ENCODE measurements at regions not wholly inside any gene's neighbourhood (a gene's known extent, or its start where the extent isn't known, plus 50 kb on each side); places are given as distances from the start of the nearest gene placed in this dataset.

DNA sequence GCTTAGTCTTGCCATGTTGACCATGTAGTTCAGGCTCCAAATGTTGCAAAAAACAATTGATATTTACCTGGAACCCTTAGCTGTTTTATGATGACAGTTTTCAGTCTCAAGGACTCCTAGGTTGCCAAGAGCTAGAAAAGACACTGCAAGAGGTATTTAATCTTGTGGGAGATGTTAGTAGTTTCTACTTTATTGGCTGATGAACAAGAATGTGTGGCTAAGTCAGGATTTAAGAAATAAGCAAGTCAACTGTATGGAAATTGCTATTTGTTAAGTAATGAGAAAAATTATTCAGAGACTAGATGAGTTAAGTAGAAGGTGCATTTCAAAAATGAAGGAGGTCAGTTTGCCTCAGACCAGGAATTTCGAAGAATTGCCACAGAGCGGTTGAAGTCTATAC lies 639.7 kb upstream of the USP24 start:
- WGBS, 2 donors, result 93 to 100% methylated on average over 2 of the region's 2 CpGs

DNA sequence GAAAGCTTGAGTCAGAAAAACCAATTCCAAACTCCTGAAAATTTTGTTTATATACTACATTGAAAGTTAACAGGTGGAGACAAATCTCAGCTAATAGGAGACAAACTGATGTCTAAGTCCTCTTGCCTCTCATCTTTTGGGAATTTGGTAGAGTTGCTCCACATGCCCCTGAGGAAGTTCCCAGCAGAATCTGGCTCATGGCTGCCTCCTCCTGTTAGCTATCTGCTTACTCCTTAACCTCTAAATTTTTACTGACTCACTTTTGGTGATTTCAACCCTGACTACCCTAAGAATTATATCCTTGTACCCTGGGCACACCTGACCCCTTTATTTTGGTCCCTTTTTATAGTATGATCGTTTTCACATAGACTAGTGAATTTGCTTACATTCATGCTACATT lies 633.7 kb upstream of the USP24 start:
- no peak overlapping the region for H3K27ac ChIP-seq (ENCODE audit: low read depth in 1 of 2, low read length in 1 of 2)
- no peak overlapping the region for H3K4me3 ChIP-seq
- no peaks in the 10 kb centered on the region for H3K36me3 ChIP-seq (ENCODE audit: control insufficient read depth in 4 of 4, insufficient read depth in 4 of 4, low read length in 4 of 4)
- no peaks in the 10 kb centered on the region for H3K27me3 ChIP-seq (ENCODE audit: control insufficient read depth in 3 of 3, insufficient read depth in 3 of 3, low read length in 2 of 3)
- no peak for ATAC-seq (ENCODE audit: insufficient read depth, low FRiP score)
- DNase-seq, result no peak
- no peaks in the 10 kb centered on the region for H3K9me3 ChIP-seq (ENCODE audit: control insufficient read depth in 4 of 4, insufficient read depth in 3 of 4, low read length in 3 of 4)
- TF ChIP-seq, protein P1, sequence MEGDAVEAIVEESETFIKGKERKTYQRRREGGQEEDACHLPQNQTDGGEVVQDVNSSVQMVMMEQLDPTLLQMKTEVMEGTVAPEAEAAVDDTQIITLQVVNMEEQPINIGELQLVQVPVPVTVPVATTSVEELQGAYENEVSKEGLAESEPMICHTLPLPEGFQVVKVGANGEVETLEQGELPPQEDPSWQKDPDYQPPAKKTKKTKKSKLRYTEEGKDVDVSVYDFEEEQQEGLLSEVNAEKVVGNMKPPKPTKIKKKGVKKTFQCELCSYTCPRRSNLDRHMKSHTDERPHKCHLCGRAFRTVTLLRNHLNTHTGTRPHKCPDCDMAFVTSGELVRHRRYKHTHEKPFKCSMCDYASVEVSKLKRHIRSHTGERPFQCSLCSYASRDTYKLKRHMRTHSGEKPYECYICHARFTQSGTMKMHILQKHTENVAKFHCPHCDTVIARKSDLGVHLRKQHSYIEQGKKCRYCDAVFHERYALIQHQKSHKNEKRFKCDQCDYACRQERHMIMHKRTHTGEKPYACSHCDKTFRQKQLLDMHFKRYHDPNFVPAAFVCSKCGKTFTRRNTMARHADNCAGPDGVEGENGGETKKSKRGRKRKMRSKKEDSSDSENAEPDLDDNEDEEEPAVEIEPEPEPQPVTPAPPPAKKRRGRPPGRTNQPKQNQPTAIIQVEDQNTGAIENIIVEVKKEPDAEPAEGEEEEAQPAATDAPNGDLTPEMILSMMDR (IDR thresholded peaks at IDR 0.05; ENCODE audit: control extremely low read depth, extremely low read depth), result no peak
- no peak overlapping the region for H3K9ac ChIP-seq (ENCODE audit: insufficient read depth in 1 of 2, low read length in 2 of 2)
- H3K4me1 ChIP-seq (ENCODE audit: control insufficient read depth in 5 of 5, insufficient read depth in 5 of 5, low read length in 5 of 5), result peaks cover 0 to 12% (median 0%) of the 10 kb centered on the region in 5 donors
- 67 to 78% methylated on average over 1 of the region's 1 CpG for WGBS, 2 donors

More for the DNA sequence above, 639.7 kb upstream of the USP24 start:
- no peak overlapping the region for H3K4me3 ChIP-seq
- DNase-seq, result peak in 1 of 3 donors; percentile 28
- peaks cover 0 to 4% (median 1%) of the 10 kb centered on the region in 5 donors for H3K4me1 ChIP-seq (ENCODE audit: control insufficient read depth in 5 of 5, insufficient read depth in 5 of 5, low read length in 5 of 5)
- no peak overlapping the region for H3K9ac ChIP-seq (ENCODE audit: insufficient read depth in 1 of 2, low read length in 2 of 2)
- no peaks in the 10 kb centered on the region for H3K27me3 ChIP-seq (ENCODE audit: control insufficient read depth in 3 of 3, insufficient read depth in 3 of 3, low read length in 2 of 3)
- no peaks in the 10 kb centered on the region for H3K9me3 ChIP-seq (ENCODE audit: control insufficient read depth in 4 of 4, insufficient read depth in 3 of 4, low read length in 3 of 4)
- H3K36me3 ChIP-seq (ENCODE audit: control insufficient read depth in 4 of 4, insufficient read depth in 4 of 4, low read length in 4 of 4), result no peaks in the 10 kb centered on the region
- H3K27ac ChIP-seq (ENCODE audit: low read depth in 1 of 2, low read length in 1 of 2), result no peak overlapping the region
- ATAC-seq (ENCODE audit: insufficient read depth, low FRiP score), result no peak
- TF ChIP-seq, protein P1 (IDR thresholded peaks at IDR 0.05; ENCODE audit: control extremely low read depth, extremely low read depth), result no peak

- Histone ChIP-seq H3K9me3 (ENCODE audit: control insufficient read depth in 4 of 4, insufficient read depth in 3 of 4, low read length in 3 of 4) (no peaks in the 10 kb centered on the region), H3K4me1 (ENCODE audit: control insufficient read depth in 5 of 5, insufficient read depth in 5 of 5, low read length in 5 of 5) (peaks cover 0 to 19% (median 0%) of the 10 kb centered on the region in 5 donors), H3K27me3 (ENCODE audit: control insufficient read depth in 3 of 3, insufficient read depth in 3 of 3, low read length in 2 of 3) (no peaks in the 10 kb centered on the region), H3K27ac (ENCODE audit: low read depth in 1 of 2, low read length in 1 of 2) (no peak overlapping the region), H3K9ac (ENCODE audit: insufficient read depth in 1 of 2, low read length in 2 of 2) (no peak overlapping the region), H3K4me3 (no peak overlapping the region), H3K36me3 (ENCODE audit: control insufficient read depth in 4 of 4, insufficient read depth in 4 of 4, low read length in 4 of 4) (no peaks in the 10 kb centered on the region)
- ATAC-seq (ENCODE audit: insufficient read depth, low FRiP score) (no peak), DNase-seq (peak in 2 of 3 donors; percentile 76 to 81)
- 77 to 88% methylated on average over 2 of the region's 2 CpGs for WGBS, 2 donors
- TF ChIP-seq, protein P1 (IDR thresholded peaks at IDR 0.05; ENCODE audit: control extremely low read depth, extremely low read depth), result no peak
These were observed 630.9 kb upstream of the USP24 start for GRCh38 chr1:55846051-55846450.

DNA sequence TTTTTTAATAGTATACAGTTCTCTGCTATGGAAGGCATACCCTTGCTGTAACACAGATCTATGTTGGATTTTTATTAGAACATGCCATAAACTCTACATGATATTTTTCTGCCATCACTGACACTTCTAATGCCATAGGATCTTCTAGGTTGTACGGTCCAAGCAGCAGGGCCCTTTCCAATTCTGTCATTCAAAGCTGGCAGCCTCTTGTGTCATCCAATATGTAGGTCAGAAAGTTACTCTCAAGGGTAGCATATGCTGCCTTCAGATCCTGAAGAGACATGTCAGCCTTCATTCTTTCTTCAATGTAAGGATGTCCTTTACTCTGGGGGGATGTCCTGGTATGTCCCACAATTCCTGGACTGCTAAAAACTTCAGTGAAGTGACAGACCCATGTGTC lies 629.2 kb upstream of the USP24 start:
- ATAC-seq (ENCODE audit: insufficient read depth, low FRiP score), result no peak
- H3K27ac ChIP-seq (ENCODE audit: low read depth in 1 of 2, low read length in 1 of 2), result no peak overlapping the region
- no peak overlapping the region for H3K9ac ChIP-seq (ENCODE audit: insufficient read depth in 1 of 2, low read length in 2 of 2)
- no peaks in the 10 kb centered on the region for H3K27me3 ChIP-seq (ENCODE audit: control insufficient read depth in 3 of 3, insufficient read depth in 3 of 3, low read length in 2 of 3)
- TF ChIP-seq, protein P1 (IDR thresholded peaks at IDR 0.05; ENCODE audit: control extremely low read depth, extremely low read depth), result no peak
- peaks cover 0 to 19% (median 0%) of the 10 kb centered on the region in 5 donors for H3K4me1 ChIP-seq (ENCODE audit: control insufficient read depth in 5 of 5, insufficient read depth in 5 of 5, low read length in 5 of 5)
- 83 to 97% methylated on average over 1 of the region's 1 CpG for WGBS, 2 donors
- no peaks in the 10 kb centered on the region for H3K9me3 ChIP-seq (ENCODE audit: control insufficient read depth in 4 of 4, insufficient read depth in 3 of 4, low read length in 3 of 4)
- no peak for DNase-seq
- no peaks in the 10 kb centered on the region for H3K36me3 ChIP-seq (ENCODE audit: control insufficient read depth in 4 of 4, insufficient read depth in 4 of 4, low read length in 4 of 4)
- no peak overlapping the region for H3K4me3 ChIP-seq
